ENCODE measurements at regions not wholly inside any gene's neighbourhood (a gene's known extent, or its start where the extent isn't known, plus 50 kb on each side); places are given as distances from the start of the nearest gene placed in this dataset.
"Not testable (repeated sequence)": the region's sequence is repeated elsewhere in the genome, so short reads cannot be mapped to it uniquely, and the experiment has no call there.

GRCh38 chr12:83603106-83603505 lies 916.4 kb downstream of the TMTC2 start:
- no peak overlapping the region for H3K4me3 ChIP-seq (ENCODE audit: low read depth, low read length)
- TF ChIP-seq CTCF (IDR thresholded peaks at IDR 0.05; ENCODE audit: borderline replicate concordance, insufficient read depth, low read depth, low read length), result no peak

GRCh38 chr12:83575326-83575725 lies 888.6 kb downstream of the TMTC2 start:
- no peak overlapping the region for H3K4me3 ChIP-seq (ENCODE audit: low read depth, low read length)
- no peak for TF ChIP-seq CTCF (IDR thresholded peaks at IDR 0.05; ENCODE audit: borderline replicate concordance, insufficient read depth, low read depth, low read length)

DNA sequence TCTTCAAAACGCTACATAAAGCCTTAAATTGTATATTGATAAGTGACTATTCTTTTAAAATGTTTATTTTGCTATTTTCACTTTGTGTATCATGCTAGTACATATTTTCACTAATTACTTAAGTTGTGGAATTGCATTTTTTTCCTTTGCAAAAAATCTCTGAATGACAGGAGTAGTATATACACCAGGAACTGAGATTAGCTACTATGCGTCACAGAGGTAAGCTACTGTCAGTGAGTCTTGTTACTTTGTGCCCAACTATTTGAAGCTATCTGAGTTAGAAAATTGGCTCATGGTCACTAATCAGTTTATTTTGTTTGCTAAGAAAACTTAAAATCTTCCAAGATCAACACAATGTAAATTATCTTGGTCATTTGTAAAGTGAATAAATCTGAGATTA lies 887.4 kb downstream of the TMTC2 start:
- TF ChIP-seq CTCF (IDR thresholded peaks at IDR 0.05; ENCODE audit: borderline replicate concordance, insufficient read depth, low read depth, low read length), result no peak
- no peak overlapping the region for H3K4me3 ChIP-seq (ENCODE audit: low read depth, low read length)

GRCh38 chr12:83573671-83574070 lies 887.0 kb downstream of the TMTC2 start:
- H3K4me3 ChIP-seq (ENCODE audit: low read depth, low read length), result no peak overlapping the region
- TF ChIP-seq CTCF (IDR thresholded peaks at IDR 0.05; ENCODE audit: borderline replicate concordance, insufficient read depth, low read depth, low read length), result no peak

DNA sequence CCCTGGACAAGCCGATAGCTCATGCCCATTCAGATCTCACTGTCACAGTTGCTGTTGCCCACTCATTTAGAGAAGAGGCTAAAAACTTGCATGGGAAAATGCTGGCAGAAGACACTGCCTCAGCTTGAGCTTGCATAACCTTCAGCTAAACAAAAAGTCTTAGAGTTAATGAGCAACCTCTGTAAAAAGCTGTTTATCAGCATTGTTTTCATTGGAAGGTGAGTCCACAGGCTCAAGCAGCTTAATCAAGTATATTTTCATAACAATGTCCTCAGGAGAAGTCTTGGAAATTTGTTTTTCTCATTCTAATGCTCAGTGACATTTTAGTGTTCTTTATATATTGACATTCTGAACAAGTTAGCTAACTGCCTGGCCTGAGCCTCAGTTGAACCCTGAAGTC lies 872.9 kb downstream of the TMTC2 start:
- TF ChIP-seq CTCF (IDR thresholded peaks at IDR 0.05; ENCODE audit: borderline replicate concordance, insufficient read depth, low read depth, low read length), result no peak
- H3K4me3 ChIP-seq (ENCODE audit: low read depth, low read length), result no peak overlapping the region

DNA sequence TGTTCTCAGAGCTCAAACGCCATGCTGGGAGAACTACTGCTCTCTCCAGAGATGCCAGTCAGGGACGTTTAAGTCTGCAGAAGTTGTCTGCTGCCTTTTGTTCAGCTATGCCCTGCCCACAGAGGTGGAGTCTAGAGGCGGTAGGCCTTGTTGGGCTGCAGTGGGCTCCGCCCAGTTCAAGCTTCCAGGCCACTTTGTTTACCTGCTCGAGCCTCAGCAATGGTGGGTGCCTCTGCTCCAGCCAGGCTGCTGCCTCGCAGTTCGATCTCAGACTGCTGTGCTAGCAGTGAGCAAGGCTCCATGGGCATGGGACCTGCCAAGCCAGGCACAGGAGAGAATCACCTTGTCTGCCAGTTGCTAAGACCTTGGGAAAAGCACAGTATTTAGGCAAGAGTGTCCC lies 869.3 kb downstream of the TMTC2 start:
- not testable (repeated sequence) for H3K4me3 ChIP-seq (ENCODE audit: low read depth, low read length)

GRCh38 chr12:83541446-83541845 lies 854.7 kb downstream of the TMTC2 start:
- no peak overlapping the region for H3K4me3 ChIP-seq (ENCODE audit: low read depth, low read length)
- TF ChIP-seq CTCF (IDR thresholded peaks at IDR 0.05; ENCODE audit: borderline replicate concordance, insufficient read depth, low read depth, low read length), result no peak

GRCh38 chr12:83538361-83538965 lies 851.8 kb downstream of the TMTC2 start:
- H3K4me3 ChIP-seq (ENCODE audit: low read depth, low read length), result no peak overlapping the region
- TF ChIP-seq CTCF (IDR thresholded peaks at IDR 0.05; ENCODE audit: borderline replicate concordance, insufficient read depth, low read depth, low read length), result no peak
